OCI-LY7 (cell line): ENCODE measurements at regions not wholly inside any gene's neighbourhood (a gene's known extent, or its start where the extent isn't known, plus 50 kb on each side); places are given as distances from the start of the nearest gene placed in this dataset.
"Not testable (repeated sequence)": the region's sequence is repeated elsewhere in the genome, so short reads cannot be mapped to it uniquely, and the experiment has no call there.

Experiments
- BruUV-seq: library from RNA; stranded (reverse); fragments of 400-500 nt; replicated peaks from 2 replicates; lab custom pipeline; 2021; lab: Mats Ljungman, UMichigan
- CTCF ChIA-PET: fragments of 300-600 bp; sonication (Branson Sonifier 250); formaldehyde crosslinking; loops from one replicate; lab custom pipeline; 2022; ENCODE audit warnings: antibody characterized with exemption; ENCODE audit not compliant: unreplicated experiment; lab: Charles Lee
- POLR2A ChIA-PET: fragments of 300-600 bp; sonication (Branson Sonifier 250); formaldehyde crosslinking; loops from one replicate; lab custom pipeline; 2022; ENCODE audit warnings: antibody characterized with exemption; lab: Charles Lee
- DNase-seq: peaks from one replicate; pipeline ENCODE4 v3.0.0-alpha.2; 2015; ENCODE audit warnings: low spot score
- H2AFZ ChIP-seq: fragments of 200-600 bp; sonication (generic), shearing (Covaris generic); 2 replicates; pipeline ENCODE4 v1.6.1; 2014; ENCODE audit warnings: mild to moderate bottlenecking, antibody characterized with exemption, low read length, moderate library complexity
- H3K27ac ChIP-seq: fragments of 200-600 bp; sonication (generic); 2 replicates; pipeline ENCODE4 v1.5.1; 2014; ENCODE audit warnings: mixed run types, low read depth, mild to moderate bottlenecking, moderate library complexity, low read length, inconsistent platforms; ENCODE audit not compliant: poor library complexity, severe bottlenecking
- H3K36me3 ChIP-seq: fragments of 200-600 bp; sonication (generic); 2 replicates; pipeline ENCODE4 v1.6.1; 2014; ENCODE audit warnings: mild to moderate bottlenecking, antibody characterized with exemption, low read length, moderate library complexity, mixed read lengths; ENCODE audit not compliant: insufficient read depth
- H3K4me1 ChIP-seq: fragments of 200-600 bp; sonication (generic); 2 replicates; pipeline ENCODE4 v1.5.1; 2014; ENCODE audit warnings: mild to moderate bottlenecking, low read length; ENCODE audit not compliant: insufficient read depth, poor library complexity, severe bottlenecking
- H3K4me2 ChIP-seq: fragments of 200-600 bp; sonication (generic); 2 replicates; pipeline ENCODE4 v1.6.1; 2014; ENCODE audit warnings: mild to moderate bottlenecking, low read length
- H3K4me3 ChIP-seq: fragments of 200-600 bp; sonication (generic); 2 replicates; pipeline ENCODE4 v1.5.1; 2014; ENCODE audit warnings: mild to moderate bottlenecking, low read depth, low read length; ENCODE audit not compliant: poor library complexity, severe bottlenecking
- H3K79me2 ChIP-seq: fragments of 200-600 bp; sonication (generic); 2 replicates; pipeline ENCODE4 v1.6.1; 2016; ENCODE audit warnings: low read depth, mild to moderate bottlenecking, low read length, moderate library complexity, mixed read lengths; ENCODE audit not compliant: insufficient read depth
- H3K9me2 ChIP-seq: fragments of 200-600 bp; sonication (generic); 2 replicates; pipeline ENCODE4 v1.6.1; 2016; ENCODE audit warnings: mild to moderate bottlenecking, low read length, mixed read lengths; ENCODE audit not compliant: insufficient read depth
- H3K9me3 ChIP-seq: fragments of 200-600 bp; sonication (generic); 2 replicates; pipeline ENCODE4 v1.6.1; 2014; ENCODE audit warnings: mild to moderate bottlenecking, mixed run types, low read length, mixed read lengths
- H4K20me1 ChIP-seq: fragments of 200-600 bp; sonication (generic); 2 replicates; pipeline ENCODE4 v1.6.1; 2014; ENCODE audit warnings: mild to moderate bottlenecking, antibody characterized with exemption, low read length, moderate library complexity, mixed read lengths; ENCODE audit not compliant: insufficient read depth
- EZH2phosphoT487 ChIP-seq: fragments of 200-600 bp; sonication (generic); IDR thresholded peaks from 2 replicates; pipeline ENCODE4 v1.6.1; 2018; ENCODE audit warnings: low read depth, borderline replicate concordance, mild to moderate bottlenecking, mixed run types, antibody characterized with exemption, low read length, moderate library complexity, mixed read lengths
- intact Hi-C: fragments of 100-400 bp; cut with micrococcal nuclease; formaldehyde crosslinking; loops from one replicate; pipeline ENCODE4 v1.10.0; 2022; ENCODE audit not compliant: unreplicated experiment
- TF ChIP-seq, protein P1 (sequence below): fragments of 200-600 bp; sonication (generic); conservative IDR thresholded peaks from 2 replicates; pipeline ENCODE4 v1.5.1; 2014; ENCODE audit warnings: mild to moderate bottlenecking, antibody characterized with exemption, low read length, moderate library complexity, mixed read lengths

DNA sequence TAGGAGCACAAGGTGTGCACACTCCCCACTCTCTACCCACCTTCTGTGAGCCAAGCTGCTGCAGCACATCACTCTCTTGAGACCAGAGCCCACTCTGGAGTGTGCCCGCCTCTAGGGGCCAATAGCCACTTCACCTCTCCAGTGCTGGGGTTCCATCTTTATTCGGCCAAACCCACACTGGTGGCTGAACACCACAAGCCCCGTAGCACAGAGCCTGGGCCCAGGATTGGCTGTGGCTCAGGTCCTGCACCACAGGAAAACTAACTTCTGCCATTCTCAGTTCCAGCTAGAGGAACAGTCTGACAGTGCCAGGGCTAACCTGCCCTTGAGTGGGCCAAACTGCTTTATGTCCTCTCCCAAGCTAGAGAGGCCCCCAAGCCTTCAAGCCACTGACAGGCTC is 111.0 kb upstream of the TOX3 start:
- Histone ChIP-seq H4K20me1 (no peaks in the 10 kb centered on the region), H2AFZ (no peak overlapping the region), H3K4me3 (no peak overlapping the region), H3K9me3 (no peaks in the 10 kb centered on the region), H3K9me2 (no peaks in the 10 kb centered on the region), H3K27ac (no peak overlapping the region), H3K36me3 (no peaks in the 10 kb centered on the region), H3K79me2 (no peaks in the 10 kb centered on the region), H3K4me2 (no peak overlapping the region), H3K4me1 (no peaks in the 10 kb centered on the region)
- no TSS peak for BruUV-seq
- CTCF ChIA-PET, result interaction anchor here (0.5 kb wide), 1 partner anchor 1990 kb away, joined by 4 read pairs; no protein-coding TSS in a partner anchor
- POLR2A ChIA-PET, result interaction anchor here (0.6 kb wide), 1 partner anchor 16 kb away, joined by 4 read pairs; no protein-coding TSS in a partner anchor
- no peak for DNase-seq
- TF ChIP-seq, protein P1, sequence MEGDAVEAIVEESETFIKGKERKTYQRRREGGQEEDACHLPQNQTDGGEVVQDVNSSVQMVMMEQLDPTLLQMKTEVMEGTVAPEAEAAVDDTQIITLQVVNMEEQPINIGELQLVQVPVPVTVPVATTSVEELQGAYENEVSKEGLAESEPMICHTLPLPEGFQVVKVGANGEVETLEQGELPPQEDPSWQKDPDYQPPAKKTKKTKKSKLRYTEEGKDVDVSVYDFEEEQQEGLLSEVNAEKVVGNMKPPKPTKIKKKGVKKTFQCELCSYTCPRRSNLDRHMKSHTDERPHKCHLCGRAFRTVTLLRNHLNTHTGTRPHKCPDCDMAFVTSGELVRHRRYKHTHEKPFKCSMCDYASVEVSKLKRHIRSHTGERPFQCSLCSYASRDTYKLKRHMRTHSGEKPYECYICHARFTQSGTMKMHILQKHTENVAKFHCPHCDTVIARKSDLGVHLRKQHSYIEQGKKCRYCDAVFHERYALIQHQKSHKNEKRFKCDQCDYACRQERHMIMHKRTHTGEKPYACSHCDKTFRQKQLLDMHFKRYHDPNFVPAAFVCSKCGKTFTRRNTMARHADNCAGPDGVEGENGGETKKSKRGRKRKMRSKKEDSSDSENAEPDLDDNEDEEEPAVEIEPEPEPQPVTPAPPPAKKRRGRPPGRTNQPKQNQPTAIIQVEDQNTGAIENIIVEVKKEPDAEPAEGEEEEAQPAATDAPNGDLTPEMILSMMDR, result no peak
- TF ChIP-seq EZH2phosphoT487, result no peak
- intact Hi-C loops, result loop anchor here (5.0 kb wide), 1 partner anchor 41 kb away; no protein-coding TSS in a partner anchor

DNA sequence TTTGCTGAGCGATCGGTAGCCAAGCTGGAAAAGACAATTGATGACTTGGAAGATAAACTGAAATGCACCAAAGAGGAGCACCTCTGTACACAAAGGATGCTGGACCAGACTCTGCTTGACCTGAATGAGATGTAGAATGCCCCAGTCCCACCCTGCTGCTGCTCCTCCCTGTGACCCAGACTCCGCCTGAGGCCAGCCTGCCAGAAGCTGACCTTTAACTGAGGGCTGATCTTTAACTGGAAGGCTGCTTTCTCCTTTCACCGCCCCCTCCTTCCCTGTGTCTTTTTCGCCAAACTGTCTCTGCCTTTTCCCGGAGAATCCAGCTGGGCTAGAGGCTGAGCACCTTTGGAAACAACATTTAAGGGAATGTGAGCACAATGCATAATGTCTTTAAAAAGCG is 109.0 kb upstream of the TOX3 start:
- H3K4me1 ChIP-seq, H3K9me3 ChIP-seq, H4K20me1 ChIP-seq, H3K27ac ChIP-seq, H3K9me2 ChIP-seq, H3K79me2 ChIP-seq, CTCF ChIA-PET, H2AFZ ChIP-seq, H3K4me2 ChIP-seq, H3K36me3 ChIP-seq, DNase-seq, H3K4me3 ChIP-seq, BruUV-seq, POLR2A ChIA-PET: not testable (repeated sequence)
- intact Hi-C loops, result loop anchor here (5.0 kb wide), 1 partner anchor 39 kb away; no protein-coding TSS in a partner anchor

DNA sequence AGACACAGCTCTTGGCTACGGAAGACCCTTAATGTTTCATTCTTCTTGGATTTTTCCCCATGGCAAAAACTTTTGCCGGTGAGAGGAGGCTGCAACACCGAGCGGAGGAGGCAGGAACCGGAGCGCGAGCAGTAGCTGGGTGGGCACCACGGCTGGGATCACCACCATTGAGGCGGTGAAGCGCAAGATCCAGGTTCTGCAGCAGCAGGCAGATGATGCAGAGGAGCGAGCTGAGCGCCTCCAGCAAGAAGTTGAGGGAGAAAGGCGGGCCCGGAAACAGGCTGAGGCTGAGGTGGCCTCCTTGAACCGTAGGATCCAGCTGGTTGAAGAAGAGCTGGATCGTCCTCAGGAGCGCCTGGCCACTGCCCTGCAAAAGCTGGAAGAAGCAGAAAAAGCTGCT is 108.2 kb upstream of the TOX3 start:
- DNase-seq, CTCF ChIA-PET, H3K4me3 ChIP-seq, POLR2A ChIA-PET, BruUV-seq, H3K4me2 ChIP-seq, H4K20me1 ChIP-seq, H3K9me2 ChIP-seq, H3K36me3 ChIP-seq, H3K79me2 ChIP-seq, H2AFZ ChIP-seq, H3K27ac ChIP-seq, H3K4me1 ChIP-seq, H3K9me3 ChIP-seq: not testable (repeated sequence)
- intact Hi-C loops, result loop anchor here (5.0 kb wide), 1 partner anchor 38 kb away; no protein-coding TSS in a partner anchor

DNA sequence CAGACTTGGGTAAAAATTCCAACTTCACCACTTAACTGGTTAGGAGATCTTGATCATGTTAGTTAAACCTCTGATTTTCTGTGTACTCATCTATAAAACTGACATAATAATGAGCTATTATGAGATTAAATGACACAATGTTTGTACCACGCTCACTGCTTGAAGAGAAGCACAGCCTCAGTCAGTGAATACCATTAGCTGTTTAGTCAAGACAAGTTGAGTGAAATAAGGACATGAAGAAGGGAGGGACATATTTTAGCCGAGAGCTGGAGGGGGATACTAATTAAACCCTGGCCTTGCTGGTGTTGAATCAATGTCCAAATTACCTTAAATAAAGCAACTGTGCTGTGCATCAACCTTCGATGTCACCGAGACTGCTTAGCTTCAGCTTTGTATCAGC is 105.1 kb upstream of the TOX3 start:
- ChIA-PET CTCF (no interaction called here), POLR2A (interaction anchor here (0.5 to 2.1 kb wide), 3 partner anchors 12 to 1396 kb away, joined by 3 to 4 read pairs (median 4); no protein-coding TSS in a partner anchor)
- Histone ChIP-seq H3K36me3 (no peaks in the 10 kb centered on the region), H4K20me1 (no peaks in the 10 kb centered on the region), H3K4me3 (no peak overlapping the region), H3K4me2 (no peak overlapping the region), H2AFZ (no peak overlapping the region), H3K9me2 (no peaks in the 10 kb centered on the region), H3K9me3 (no peaks in the 10 kb centered on the region), H3K4me1 (no peaks in the 10 kb centered on the region), H3K79me2 (no peaks in the 10 kb centered on the region), H3K27ac (no peak overlapping the region)
- no peak for DNase-seq
- intact Hi-C loops, result no loop called here
- TF ChIP-seq, protein P1, result no peak
- TF ChIP-seq EZH2phosphoT487, result no peak
- no TSS peak for BruUV-seq
